ENCODE measurements at regions not wholly inside any gene's neighbourhood (a gene's known extent, or its start where the extent isn't known, plus 50 kb on each side); places are given as distances from the start of the nearest gene placed in this dataset.

GRCh38 chr2:147560810-147561535, 283.9 kb upstream of the ACVR2A start:
- TF ChIP-seq, protein P1, sequence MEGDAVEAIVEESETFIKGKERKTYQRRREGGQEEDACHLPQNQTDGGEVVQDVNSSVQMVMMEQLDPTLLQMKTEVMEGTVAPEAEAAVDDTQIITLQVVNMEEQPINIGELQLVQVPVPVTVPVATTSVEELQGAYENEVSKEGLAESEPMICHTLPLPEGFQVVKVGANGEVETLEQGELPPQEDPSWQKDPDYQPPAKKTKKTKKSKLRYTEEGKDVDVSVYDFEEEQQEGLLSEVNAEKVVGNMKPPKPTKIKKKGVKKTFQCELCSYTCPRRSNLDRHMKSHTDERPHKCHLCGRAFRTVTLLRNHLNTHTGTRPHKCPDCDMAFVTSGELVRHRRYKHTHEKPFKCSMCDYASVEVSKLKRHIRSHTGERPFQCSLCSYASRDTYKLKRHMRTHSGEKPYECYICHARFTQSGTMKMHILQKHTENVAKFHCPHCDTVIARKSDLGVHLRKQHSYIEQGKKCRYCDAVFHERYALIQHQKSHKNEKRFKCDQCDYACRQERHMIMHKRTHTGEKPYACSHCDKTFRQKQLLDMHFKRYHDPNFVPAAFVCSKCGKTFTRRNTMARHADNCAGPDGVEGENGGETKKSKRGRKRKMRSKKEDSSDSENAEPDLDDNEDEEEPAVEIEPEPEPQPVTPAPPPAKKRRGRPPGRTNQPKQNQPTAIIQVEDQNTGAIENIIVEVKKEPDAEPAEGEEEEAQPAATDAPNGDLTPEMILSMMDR (conservative IDR thresholded peaks at IDR 0.05; ENCODE audit: low read depth in 2 of 2), result no peak
- TF ChIP-seq CREB1 (CRISPR knock-in tag; IDR thresholded peaks at IDR 0.05; ENCODE audit: low read depth), result no peak
- TF ChIP-seq, protein P2, sequence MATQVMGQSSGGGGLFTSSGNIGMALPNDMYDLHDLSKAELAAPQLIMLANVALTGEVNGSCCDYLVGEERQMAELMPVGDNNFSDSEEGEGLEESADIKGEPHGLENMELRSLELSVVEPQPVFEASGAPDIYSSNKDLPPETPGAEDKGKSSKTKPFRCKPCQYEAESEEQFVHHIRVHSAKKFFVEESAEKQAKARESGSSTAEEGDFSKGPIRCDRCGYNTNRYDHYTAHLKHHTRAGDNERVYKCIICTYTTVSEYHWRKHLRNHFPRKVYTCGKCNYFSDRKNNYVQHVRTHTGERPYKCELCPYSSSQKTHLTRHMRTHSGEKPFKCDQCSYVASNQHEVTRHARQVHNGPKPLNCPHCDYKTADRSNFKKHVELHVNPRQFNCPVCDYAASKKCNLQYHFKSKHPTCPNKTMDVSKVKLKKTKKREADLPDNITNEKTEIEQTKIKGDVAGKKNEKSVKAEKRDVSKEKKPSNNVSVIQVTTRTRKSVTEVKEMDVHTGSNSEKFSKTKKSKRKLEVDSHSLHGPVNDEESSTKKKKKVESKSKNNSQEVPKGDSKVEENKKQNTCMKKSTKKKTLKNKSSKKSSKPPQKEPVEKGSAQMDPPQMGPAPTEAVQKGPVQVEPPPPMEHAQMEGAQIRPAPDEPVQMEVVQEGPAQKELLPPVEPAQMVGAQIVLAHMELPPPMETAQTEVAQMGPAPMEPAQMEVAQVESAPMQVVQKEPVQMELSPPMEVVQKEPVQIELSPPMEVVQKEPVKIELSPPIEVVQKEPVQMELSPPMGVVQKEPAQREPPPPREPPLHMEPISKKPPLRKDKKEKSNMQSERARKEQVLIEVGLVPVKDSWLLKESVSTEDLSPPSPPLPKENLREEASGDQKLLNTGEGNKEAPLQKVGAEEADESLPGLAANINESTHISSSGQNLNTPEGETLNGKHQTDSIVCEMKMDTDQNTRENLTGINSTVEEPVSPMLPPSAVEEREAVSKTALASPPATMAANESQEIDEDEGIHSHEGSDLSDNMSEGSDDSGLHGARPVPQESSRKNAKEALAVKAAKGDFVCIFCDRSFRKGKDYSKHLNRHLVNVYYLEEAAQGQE (IDR thresholded peaks at IDR 0.05; ENCODE audit: unreplicated experiment), result no peak

Measured in GM23338 (cell line).